Iris pigment epithelial cell (primary cell): ENCODE measurements at regions not wholly inside any gene's neighbourhood (a gene's known extent, or its start where the extent isn't known, plus 50 kb on each side); places are given as distances from the start of the nearest gene placed in this dataset.
"Not testable (repeated sequence)": the region's sequence is repeated elsewhere in the genome, so short reads cannot be mapped to it uniquely, and the experiment has no call there.

Source experiments
- DNase-seq: peaks from one replicate; pipeline ENCODE4 v3.0.0-alpha.2; 2011; ENCODE audit warnings: low read depth

DNA sequence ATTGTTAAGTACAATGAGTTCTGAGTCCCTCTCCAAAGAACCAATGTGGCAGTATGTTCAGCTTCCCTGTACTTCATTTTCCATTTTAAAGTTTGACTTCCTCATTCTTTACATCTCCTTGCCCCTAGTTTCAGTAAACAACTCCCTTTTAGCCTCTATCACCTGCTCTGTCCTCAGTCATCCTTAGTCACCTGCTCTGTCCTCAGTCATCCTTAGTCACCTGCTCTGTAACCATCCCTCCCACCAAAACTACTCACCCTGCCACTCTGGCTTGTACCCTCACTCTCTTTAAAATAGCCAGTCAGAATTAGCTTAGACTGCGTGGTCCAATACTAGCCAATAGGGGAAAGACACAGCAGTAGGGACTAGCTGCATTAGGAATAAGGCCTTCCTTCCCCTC is 259.9 kb upstream of the TBL1XR1 start:
- DNase-seq: not testable (repeated sequence)

DNA sequence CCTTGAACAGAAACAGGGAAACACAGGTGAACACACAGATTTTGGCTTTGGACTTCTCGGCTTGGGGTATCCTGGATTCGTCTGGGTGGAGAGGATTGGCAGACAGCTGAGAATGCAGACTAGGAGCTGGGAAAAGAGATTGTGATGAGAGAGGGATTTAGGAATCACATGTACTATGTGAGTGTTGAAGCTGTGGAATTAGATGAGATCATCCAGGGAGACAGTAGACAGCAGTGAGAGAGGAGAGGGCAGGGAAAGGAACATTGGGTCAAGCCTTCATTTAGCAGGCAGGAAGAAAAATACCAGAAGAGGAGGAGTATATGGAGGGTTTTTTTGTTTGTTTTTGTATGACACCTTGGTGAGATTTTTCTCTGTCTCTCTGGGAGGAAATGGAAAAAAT is 262.1 kb upstream of the TBL1XR1 start:
- peak; percentile 97 for DNase-seq

DNA sequence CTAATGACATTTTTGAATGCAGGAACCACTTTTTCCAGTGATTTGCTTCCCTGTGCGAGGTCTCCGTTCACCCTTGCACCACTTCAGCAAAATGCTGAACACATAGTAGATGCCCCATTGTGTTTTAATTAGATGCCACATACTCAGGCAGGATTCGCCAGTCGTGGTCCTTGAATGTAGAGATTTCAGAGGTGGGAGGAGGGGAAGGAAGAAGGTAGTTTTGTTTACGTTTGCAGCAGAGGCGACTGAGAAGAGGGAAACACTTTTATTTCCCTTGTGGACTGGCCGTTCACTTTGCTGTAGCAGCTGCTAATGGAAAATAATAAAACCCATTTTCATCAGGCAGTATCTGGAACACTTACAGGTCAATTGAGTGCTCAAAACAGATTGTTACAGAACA is 262.8 kb upstream of the TBL1XR1 start:
- DNase-seq: peak; percentile 40

DNA sequence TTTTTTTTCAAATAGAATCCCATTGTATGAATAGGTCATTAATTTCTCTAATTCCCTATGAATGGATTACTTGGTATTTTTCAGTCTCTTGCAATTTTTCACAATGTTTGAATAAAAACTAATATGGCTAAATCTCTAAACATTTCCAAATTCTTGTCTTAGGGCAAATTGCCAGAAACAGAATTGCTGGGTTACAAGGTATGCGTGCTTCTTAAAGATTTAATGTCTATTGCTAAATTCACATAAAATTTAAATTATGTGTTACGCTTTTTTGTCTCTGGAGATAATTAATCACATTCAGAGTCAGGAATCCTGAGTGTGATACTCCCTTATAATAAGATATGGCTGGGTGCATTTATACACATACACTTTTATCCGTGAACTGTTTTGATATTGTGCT is 264.5 kb upstream of the TBL1XR1 start:
- DNase-seq: no peak

DNA sequence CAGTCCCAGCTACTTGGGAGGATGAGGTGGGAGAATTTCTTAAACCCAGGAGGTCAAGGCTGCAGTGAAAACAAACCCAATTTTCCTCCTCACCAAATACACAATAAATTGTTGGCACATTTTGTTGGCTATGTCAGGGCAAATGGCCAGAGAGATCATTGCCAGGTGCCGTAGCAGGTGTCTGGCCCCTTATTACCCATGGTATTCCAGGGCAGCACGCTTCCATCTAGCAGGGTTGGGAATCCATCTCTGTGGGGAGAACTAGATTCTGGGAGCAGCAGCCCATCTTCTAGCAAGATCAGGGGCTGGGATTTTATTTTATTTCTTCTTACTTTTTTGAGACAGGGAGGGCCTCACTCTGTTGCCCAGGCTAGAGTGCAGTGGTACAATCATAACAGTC is 266.1 kb upstream of the TBL1XR1 start:
- DNase-seq: not testable (repeated sequence)

DNA sequence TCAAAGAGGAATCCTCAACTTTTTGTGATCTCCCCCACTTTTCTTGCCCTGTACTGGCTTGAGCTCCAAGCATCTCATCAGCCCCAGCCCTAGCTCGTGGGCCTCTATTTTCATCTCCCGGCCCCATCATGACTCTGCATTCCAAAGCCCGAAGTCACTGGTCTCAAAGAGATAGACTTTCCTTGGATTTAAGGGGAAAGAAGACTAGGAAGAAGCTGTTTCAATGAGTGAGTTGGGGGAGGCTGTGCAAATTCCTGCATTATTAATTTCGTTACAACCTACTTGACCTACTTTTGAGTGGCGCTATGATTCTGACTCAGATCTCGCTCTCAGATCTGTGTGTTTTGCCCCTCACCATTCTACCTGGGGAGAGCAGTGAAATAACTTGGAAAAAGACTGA is 266.6 kb upstream of the TBL1XR1 start:
- peak; percentile 82 for DNase-seq

DNA sequence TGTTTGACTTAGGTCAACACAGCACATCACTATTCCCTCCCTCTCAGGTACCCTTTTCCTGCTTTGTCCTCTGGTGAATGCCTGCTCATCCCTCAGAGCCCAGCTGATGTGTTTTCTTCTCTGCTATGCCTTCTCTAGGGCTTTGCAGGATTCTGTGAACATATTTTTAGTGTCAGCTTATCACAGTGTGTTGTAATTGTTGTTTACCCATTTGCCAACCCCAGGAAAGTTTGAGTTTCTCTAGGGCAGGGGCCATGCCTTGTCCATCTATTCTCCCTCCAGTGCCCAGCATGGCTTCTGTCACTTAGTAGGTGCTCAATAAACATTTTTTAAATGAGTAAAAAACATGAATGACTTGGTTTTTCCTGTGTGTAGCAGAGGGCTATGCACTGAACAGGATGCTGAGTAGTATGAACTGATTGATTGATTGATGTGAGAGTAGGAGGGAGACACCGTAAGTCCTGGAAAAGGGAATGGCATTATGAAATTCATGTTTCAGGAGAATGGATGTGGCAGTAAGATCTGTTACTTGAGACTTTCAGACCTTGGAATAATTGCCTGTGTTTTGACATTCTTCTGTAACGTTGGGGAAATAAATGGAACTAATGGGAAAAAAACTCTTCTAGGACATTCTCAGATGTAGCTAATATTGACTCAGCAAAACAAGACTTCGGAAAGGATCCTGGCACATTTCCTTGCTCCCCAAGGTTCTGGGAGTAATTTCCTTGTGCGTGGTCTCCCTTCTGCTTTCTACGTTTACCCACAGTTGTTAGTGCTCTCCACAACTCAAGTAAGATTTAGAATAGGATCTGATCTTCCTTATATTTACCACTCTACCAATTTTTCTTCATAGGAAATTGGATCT is 267.3 kb upstream of the TBL1XR1 start:
- DNase-seq: peak; percentile 40

DNA sequence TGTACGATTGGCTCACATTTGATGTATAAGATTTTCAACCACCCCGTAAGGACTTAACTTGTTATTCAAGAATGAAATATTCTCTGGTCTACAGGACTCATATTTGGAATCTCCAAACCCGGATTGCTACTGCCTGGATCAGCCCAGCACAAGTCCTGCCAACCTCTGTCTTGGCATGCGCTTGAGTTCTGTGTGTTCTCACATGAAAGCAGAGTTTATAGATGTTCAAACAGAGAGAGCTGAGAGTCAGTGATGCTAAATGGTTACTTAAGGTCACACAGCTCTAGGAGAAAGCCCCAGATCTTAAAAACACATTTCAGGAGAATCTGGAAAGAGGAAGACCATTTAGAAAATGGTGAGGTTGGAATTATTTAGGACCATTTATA is 268.0 kb upstream of the TBL1XR1 start:
- DNase-seq: no peak

DNA sequence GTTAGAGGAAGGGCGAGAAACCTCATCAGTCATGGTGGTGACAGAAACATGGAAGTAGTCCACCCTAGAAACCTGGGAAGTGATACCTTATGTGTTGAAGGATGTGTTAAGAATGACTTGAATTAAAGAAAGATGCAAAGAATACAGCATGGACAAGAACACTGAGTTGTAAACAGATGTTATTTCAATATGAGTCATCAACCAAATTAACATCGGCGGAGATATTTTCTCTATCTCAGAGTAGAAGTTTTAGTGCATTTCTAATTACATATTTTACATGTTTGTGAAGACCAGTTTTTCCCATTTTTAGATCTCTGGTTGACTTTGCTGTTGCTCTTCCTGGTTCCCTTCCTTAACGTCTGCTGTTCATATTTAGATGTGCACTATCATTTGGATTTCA is 268.8 kb upstream of the TBL1XR1 start:
- DNase-seq: peak; percentile 52

DNA sequence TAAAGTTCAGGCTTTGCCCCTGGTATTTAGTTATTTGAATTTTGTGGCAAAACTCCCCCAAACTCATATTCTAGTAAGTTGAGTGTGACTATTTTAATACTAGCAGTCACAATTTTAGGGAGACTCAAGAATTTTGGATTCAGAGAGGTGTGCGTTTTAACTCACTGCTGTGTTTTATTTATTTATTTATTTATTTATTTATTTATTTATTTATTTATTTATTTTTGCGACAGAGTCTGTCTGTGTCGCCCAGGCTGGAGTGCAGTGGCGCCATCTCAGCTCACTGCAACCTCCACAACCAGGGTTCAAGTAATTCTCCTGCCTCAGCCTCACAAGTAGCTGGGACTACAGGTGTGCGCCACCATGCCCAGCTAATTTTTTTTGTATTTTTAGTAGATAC is 269.3 kb upstream of the TBL1XR1 start:
- DNase-seq: not testable (repeated sequence)

DNA sequence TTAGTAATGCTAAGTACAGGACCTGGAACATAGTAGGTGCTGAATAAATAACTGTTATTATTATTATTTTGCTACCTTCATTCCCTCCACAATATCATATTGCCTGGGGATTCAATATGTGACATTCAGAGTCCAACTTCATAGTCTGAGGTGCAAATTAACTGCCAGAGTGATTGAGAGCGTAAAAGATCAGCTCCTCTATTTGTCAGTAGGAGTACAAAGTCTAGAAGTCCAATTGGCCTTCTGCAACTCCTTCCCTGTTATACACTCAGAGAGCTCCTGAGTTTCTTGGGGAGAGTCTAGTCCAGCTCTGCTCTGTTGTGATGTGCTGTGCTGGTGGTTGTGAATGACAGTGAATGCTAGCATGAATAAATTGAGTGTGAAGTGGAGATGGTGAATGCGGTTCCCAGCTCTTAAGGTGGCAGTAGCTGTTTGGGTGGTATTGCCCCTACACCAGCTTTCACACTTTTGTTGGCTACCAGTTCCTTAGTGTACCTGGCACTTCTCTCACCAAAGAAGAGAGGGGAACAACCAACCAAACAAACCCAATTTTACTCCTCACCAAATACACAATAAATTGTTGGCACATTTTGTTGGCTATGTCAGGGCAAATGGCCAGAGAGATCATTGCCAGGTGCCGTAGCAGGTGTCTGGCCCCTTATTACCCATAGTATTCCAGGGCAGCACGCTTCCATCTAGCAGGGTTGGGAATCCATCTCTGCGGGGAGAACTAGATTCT is 270.1 kb upstream of the TBL1XR1 start:
- no peak for DNase-seq

DNA sequence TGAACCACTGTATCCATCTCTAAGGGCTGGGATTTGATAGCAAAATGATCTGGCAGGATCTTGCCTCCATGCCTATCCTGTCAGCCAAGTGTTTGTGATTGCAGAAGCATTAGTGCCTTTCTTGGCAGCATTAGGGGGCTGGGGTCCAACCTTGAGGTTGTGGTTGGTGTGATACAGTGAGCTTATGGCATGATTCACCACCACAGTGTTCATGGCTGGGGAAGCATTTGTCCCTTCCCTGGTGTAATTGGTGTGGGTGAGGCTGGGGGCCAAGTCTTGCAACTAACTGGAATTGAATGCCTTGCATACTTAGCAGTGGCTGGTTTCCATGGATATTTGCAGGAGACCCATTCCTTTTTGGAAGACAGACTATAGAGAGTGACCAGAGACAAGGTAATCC is 271.0 kb upstream of the TBL1XR1 start:
- DNase-seq: peak; percentile 99

DNA sequence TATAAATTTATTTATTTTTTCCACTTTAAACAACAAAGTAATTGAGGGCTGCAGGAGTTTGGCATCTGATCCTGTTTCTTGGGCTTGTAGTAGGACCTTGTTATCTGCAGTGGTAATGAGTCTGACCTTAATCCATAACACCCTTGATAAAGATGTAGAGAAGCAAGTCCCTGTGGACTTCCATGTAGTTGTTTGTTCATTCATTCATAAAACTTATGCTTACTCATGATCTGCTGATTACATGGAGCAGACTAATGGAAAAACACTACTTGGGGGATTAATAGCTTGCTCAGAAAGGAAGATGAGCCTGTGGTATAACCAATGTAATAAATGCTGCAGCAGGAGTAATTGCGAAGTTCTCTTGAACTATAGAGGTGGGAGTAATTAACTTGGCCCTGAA is 271.5 kb upstream of the TBL1XR1 start:
- DNase-seq: peak; percentile 74

DNA sequence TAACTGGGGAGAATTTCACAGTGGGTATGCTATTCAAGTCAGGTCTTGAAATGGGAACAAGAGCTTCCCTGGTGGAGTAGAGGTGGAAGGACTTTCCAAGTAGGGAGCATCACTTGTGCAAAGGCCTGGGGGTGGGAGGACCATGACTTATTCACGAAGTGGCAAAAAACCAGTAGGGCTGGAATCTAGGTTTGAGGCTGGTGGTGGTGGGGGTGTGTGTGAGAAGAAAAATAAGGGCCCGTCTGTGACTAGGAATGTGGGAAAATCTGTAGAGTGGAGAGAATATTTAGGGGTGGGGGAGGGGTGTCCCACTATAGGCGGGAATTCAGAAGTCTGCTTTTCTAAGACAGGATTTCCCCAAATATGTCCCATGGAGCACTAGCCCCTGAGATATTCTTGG is 271.9 kb upstream of the TBL1XR1 start:
- DNase-seq: no peak

DNA sequence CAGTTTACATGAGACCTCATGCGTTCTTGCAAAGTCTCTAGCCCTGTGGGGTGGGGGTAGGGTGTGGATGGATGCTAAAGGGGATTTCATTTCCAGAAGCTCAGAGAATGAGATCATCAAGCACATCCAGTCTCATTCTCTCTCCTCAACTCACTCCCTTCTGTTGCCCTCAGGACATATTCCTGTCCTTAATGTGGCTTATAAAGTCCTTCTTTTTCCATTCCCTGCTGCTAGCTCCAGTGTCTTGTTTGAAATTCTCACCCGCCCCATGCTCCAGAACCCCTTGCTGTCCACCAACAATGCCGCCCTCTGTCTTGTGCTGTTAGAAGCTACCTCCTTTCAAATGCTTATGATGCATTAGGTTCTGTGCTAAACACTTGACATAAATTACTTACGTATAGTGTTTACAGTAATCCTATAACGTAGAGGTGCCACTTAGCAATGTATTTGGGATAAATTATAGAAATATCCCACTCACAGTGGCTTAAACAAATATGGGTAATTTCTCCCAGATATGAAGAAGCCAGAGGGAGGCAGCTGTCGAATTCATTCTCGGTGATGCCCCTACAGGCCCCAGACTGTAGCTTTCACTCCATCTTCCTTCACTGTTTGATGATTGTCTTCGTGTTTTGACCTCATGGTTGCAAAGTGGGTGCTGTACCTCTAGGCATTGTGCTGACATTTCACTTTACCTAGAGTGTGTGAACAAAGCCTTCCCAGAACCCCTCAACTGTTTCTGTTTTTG is 273.1 kb upstream of the TBL1XR1 start:
- peak; percentile 78 for DNase-seq

DNA sequence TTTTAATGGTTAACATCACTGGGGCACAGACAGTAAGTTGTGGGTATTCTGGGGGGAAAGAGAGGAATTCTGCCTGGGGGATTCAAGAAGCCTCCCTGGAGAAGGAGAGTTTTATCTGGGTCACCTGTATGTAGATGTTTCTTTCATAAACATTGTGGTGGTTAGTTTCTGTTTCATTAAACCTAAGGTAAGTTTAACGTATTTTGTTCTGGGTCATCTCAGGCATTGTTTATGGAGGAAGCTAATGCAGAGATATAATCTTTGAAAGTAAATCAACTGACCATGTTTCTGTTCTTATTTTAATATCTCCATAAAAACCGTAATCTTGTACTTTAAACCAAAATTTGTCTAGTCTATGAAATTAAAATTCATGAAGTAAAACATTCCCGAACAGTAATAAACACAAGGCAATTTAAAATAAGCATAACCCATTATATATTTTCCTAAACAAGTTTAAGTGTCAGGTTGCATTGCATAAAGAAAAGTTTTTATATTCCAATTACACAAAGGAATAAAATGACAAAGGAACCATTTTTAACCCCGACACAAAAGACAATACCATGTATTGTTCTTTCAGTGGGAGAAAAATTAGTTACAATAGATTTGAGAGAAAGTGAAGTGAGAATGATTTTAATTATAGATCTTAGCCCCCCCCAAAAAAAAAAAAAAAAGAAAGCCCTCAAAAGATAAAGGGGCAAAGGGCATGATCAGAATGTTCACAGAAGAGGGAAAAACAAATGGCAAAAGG is 274.6 kb upstream of the TBL1XR1 start:
- no peak for DNase-seq

DNA sequence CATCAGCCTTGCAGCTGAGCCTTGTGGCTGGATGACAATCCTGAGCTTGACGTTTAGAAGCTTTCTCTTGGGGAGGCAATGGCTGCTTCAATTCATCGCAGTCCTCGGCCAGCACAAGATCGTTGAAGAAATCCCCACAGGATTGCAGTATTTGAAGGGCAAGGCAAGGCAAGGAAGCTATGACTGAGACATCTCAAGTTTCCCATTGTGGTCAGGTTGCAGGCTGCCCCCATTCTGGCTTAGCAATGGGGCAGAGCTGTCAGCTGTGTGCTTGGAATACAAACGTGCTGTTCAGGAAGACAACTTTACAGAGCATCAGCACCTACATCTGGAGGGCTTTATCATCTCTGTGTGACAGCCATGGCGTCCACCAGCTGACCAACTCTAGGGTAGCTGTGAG is 275.9 kb upstream of the TBL1XR1 start:
- peak; percentile 58 for DNase-seq

DNA sequence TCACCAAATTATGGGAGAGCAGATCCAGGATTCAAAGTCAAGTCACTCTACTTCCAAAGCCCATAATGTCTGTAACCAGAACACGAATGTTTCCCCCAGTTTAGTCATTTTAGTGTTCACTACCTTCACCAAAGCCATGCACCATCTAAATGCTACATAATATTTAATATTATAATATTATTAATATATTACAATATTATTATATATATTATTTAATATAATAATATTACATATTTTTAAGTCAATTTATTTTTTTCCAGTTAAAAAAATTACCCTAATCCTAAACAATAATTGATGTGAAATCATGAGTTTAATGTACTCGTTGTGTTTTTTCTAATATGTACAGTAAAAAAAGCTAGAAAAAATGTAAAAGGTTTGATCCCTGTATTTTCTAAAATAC is 276.6 kb upstream of the TBL1XR1 start:
- no peak for DNase-seq

DNA sequence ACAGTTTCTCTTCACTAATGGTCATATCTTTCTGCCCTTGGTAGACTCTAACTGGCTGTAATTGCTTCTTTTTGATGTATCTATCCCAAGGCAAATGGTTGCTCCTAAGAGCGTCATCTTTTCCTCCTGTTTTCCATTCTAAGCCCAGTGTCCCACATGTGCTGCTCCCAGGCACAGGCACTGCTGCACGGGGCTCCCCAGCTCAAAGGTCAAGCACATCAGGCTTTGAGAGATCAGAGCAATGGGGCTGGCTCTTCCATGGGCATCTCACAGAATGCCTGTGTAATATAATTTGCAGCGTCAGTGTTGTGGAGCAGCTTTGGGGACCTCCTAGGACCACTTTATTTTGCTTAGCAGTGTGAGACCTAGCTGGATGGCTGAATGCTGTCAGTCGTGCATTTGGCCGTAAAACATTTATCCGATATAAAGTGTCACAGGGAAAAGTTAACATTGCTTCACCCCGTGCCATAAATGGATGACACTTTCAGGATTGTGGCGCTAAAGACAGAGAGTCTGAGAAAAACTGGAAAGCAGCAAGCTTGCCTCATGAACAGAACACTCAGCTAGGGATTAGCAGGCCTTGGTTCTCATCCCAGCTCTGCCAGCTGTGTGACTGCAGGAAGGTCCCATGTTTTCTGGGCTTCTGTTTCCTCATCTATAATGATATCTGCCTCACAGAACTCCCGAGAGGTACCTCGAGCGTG is 277.5 kb upstream of the TBL1XR1 start:
- DNase-seq: no peak

DNA sequence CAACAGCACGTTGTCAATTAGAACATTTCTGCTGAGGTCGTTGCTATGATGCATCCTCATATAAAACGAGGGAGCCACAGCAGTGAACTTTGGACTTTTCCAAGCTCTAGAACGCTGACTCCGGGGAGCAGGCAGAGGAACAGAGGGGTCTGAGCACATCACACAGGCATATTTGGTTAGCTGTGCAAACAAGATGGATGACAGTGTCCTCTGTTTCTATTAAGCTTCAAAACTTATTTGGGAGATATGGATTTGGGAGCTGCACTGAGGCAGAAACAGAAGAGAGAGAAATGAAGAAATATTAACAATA is 278.0 kb upstream of the TBL1XR1 start:
- no peak for DNase-seq

DNA sequence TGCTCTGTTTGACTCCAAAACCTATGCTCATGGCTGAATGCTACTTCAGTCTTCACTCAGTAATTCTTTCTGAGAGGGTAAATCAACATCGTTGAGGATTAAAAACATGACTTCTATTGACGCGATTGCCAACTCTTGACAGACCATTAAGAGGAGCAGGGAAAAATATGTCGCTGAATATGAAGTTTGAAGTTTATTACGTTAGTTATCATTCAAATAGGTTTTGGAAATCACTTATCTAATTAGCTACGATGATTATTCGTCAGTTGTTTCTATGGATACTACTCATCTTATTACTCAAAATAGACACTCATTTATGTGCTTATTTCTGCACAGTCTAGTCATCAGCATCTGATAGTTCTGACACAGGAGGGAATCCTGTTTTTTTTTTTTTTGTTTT is 279.2 kb upstream of the TBL1XR1 start:
- DNase-seq: no peak
